Activated naive CD4-positive, alpha-beta T cell treated with anti-CD3 and anti-CD28 coated beads, Interleukin-2, amount 50 U/mL, for 16 hours (primary cell): ENCODE measurements at regions not wholly inside any gene's neighbourhood (a gene's known extent, or its start where the extent isn't known, plus 50 kb on each side); places are given as distances from the start of the nearest gene placed in this dataset.
"Not testable (repeated sequence)": the region's sequence is repeated elsewhere in the genome, so short reads cannot be mapped to it uniquely, and the experiment has no call there.

Source experiments
- DNase-seq: peaks from one replicate; pipeline ENCODE4 v3.0.0-alpha.2; 2020

- DNase-seq = no peak
These were observed 124.2 kb downstream of the GALR1 start for GRCh38 chr18:77373730-77374445.

GRCh38 chr18:77374446-77374805 is 124.8 kb downstream of the GALR1 start:
- DNase-seq = no peak

- no peak for DNase-seq
These were observed 126.5 kb downstream of the GALR1 start for GRCh38 chr18:77376043-77376732.

- no peak for DNase-seq
These were observed 127.1 kb downstream of the GALR1 start for GRCh38 chr18:77376733-77377094.

- DNase-seq = no peak
These were observed 128.2 kb downstream of the GALR1 start for GRCh38 chr18:77377813-77378212.

- no peak for DNase-seq
These were observed 130.4 kb downstream of the GALR1 start for GRCh38 chr18:77379976-77380509.

GRCh38 chr18:77380695-77381094 is 131.0 kb downstream of the GALR1 start:
- no peak for DNase-seq

GRCh38 chr18:77392321-77392720 is 142.7 kb downstream of the GALR1 start:
- DNase-seq = no peak

- DNase-seq = no peak
These were observed 143.9 kb downstream of the GALR1 start for GRCh38 chr18:77393519-77393918.

- DNase-seq = no peak
These were observed 146.3 kb downstream of the GALR1 start for GRCh38 chr18:77395953-77396352.

GRCh38 chr18:77397056-77397455 is 147.4 kb downstream of the GALR1 start:
- DNase-seq = no peak

GRCh38 chr18:77397617-77398016 is 148.0 kb downstream of the GALR1 start:
- DNase-seq = no peak

GRCh38 chr18:77400561-77400960 is 150.9 kb downstream of the GALR1 start:
- no peak for DNase-seq

- DNase-seq = no peak
These were observed 151.5 kb downstream of the GALR1 start for GRCh38 chr18:77401173-77401572.

GRCh38 chr18:77403969-77404535 is 154.4 kb downstream of the GALR1 start:
- DNase-seq = no peak

- no peak for DNase-seq
These were observed 155.4 kb downstream of the GALR1 start for GRCh38 chr18:77405096-77405495.

- DNase-seq = no peak
These were observed 158.1 kb downstream of the GALR1 start for GRCh38 chr18:77407733-77408132.

GRCh38 chr18:77421546-77421945 is 171.9 kb downstream of the GALR1 start:
- DNase-seq = not testable (repeated sequence)

- no peak for DNase-seq
These were observed 173.6 kb downstream of the GALR1 start for GRCh38 chr18:77422974-77423867.

- DNase-seq = no peak
These were observed 183.4 kb downstream of the GALR1 start for GRCh38 chr18:77433076-77433475.

GRCh38 chr18:77439888-77440287 is 190.2 kb downstream of the GALR1 start:
- no peak for DNase-seq

GRCh38 chr18:77442393-77442792 is 192.7 kb downstream of the GALR1 start:
- no peak for DNase-seq

- no peak for DNase-seq
These were observed 194.7 kb downstream of the GALR1 start for GRCh38 chr18:77444385-77444784.
